GM18951 (cell line): ENCODE measurements at regions not wholly inside any gene's neighbourhood (a gene's known extent, or its start where the extent isn't known, plus 50 kb on each side); places are given as distances from the start of the nearest gene placed in this dataset.
"Not testable (repeated sequence)": the region's sequence is repeated elsewhere in the genome, so short reads cannot be mapped to it uniquely, and the experiment has no call there.

Experiments used
- POLR2A ChIP-seq: IDR thresholded peaks from 4 replicates; pipeline ENCODE4 v1.6.1; 2011; ENCODE audit warnings: mild to moderate bottlenecking; ENCODE audit not compliant: insufficient read length, insufficient read depth; ENCODE audit errors: extremely low read depth
- in situ Hi-C: fragments of 300-500 bp; cut with MboI; formaldehyde crosslinking; loops from one replicate; pipeline ENCODE4 v1.12.0; 2022; ENCODE audit warnings: low sequenced_read_pairs, mixed read lengths, inconsistent platforms; ENCODE audit not compliant: unreplicated experiment

GRCh38 chr12:59517522-59517921 lies 78.3 kb upstream of the SLC16A7 start:
- in situ Hi-C loops: no loop called here
- TF ChIP-seq POLR2A: no peak

- TF ChIP-seq POLR2A: no peak
- in situ Hi-C loops: no loop called here
Measured at GRCh38 chr12:59500915-59501314, 94.9 kb upstream of the SLC16A7 start.

GRCh38 chr12:59500335-59500734 lies 95.5 kb upstream of the SLC16A7 start:
- in situ Hi-C loops: no loop called here
- no peak for TF ChIP-seq POLR2A

GRCh38 chr12:59499774-59500173 lies 96.1 kb upstream of the SLC16A7 start:
- TF ChIP-seq POLR2A: no peak
- in situ Hi-C loops: no loop called here

GRCh38 chr12:59494617-59495016 lies 101.2 kb upstream of the SLC16A7 start:
- in situ Hi-C loops: no loop called here
- no peak for TF ChIP-seq POLR2A

GRCh38 chr12:59491877-59492276 lies 104.0 kb upstream of the SLC16A7 start:
- in situ Hi-C loops: no loop called here
- no peak for TF ChIP-seq POLR2A

GRCh38 chr12:59486827-59487226 lies 109.0 kb upstream of the SLC16A7 start:
- no peak for TF ChIP-seq POLR2A
- in situ Hi-C loops: no loop called here

- TF ChIP-seq POLR2A: no peak
- in situ Hi-C loops: no loop called here
Measured at GRCh38 chr12:59484575-59484974, 111.3 kb upstream of the SLC16A7 start.

GRCh38 chr12:59474236-59474635 lies 121.6 kb upstream of the SLC16A7 start:
- in situ Hi-C loops: not testable (repeated sequence)

GRCh38 chr12:59472273-59472672 lies 123.6 kb upstream of the SLC16A7 start:
- in situ Hi-C loops: no loop called here
- no peak for TF ChIP-seq POLR2A

GRCh38 chr12:59459966-59460660 lies 135.7 kb upstream of the SLC16A7 start:
- no peak for TF ChIP-seq POLR2A
- in situ Hi-C loops: no loop called here

- no peak for TF ChIP-seq POLR2A
- in situ Hi-C loops: no loop called here
Measured at GRCh38 chr12:59453475-59453874, 142.4 kb upstream of the SLC16A7 start.

GRCh38 chr12:59452746-59453145 lies 143.1 kb upstream of the SLC16A7 start:
- no peak for TF ChIP-seq POLR2A
- in situ Hi-C loops: no loop called here

- TF ChIP-seq POLR2A: no peak
- in situ Hi-C loops: no loop called here
Measured at GRCh38 chr12:59452259-59452658, 143.6 kb upstream of the SLC16A7 start.

- TF ChIP-seq POLR2A: no peak
- in situ Hi-C loops: no loop called here
Measured at GRCh38 chr12:59446116-59446515, 149.7 kb upstream of the SLC16A7 start.
